HT-29 (cell line): ENCODE measurements at regions not wholly inside any gene's neighbourhood (a gene's known extent, or its start where the extent isn't known, plus 50 kb on each side); places are given as distances from the start of the nearest gene placed in this dataset.
A peak's percentile ranks its signal among the peaks of the same experiment; 100 is the strongest.
"Not testable (repeated sequence)": the region's sequence is repeated elsewhere in the genome, so short reads cannot be mapped to it uniquely, and the experiment has no call there.

ENCODE experiments used
- DNase-seq: peaks from one replicate; pipeline ENCODE4 v3.0.0-alpha.2; 2015; ENCODE audit warnings: low spot score

- no peak for DNase-seq
Observed at GRCh38 chr9:3773362-3774060, 247.7 kb upstream of the RFX3 start.

- DNase-seq = no peak
Observed at GRCh38 chr9:3769646-3770045, 243.8 kb upstream of the RFX3 start.

GRCh38 chr9:3768712-3769457 lies 243.1 kb upstream of the RFX3 start:
- no peak for DNase-seq

GRCh38 chr9:3768286-3768685 lies 242.5 kb upstream of the RFX3 start:
- DNase-seq = no peak

GRCh38 chr9:3762076-3762475 lies 236.3 kb upstream of the RFX3 start:
- no peak for DNase-seq

GRCh38 chr9:3760031-3760430 lies 234.2 kb upstream of the RFX3 start:
- peak; percentile 55 for DNase-seq

- DNase-seq = no peak
Observed at GRCh38 chr9:3758816-3759576, 233.2 kb upstream of the RFX3 start.

GRCh38 chr9:3756071-3756470 lies 230.3 kb upstream of the RFX3 start:
- no peak for DNase-seq

GRCh38 chr9:3751125-3751758 lies 225.4 kb upstream of the RFX3 start:
- DNase-seq = no peak

- DNase-seq = no peak
Observed at GRCh38 chr9:3750321-3750720, 224.5 kb upstream of the RFX3 start.

GRCh38 chr9:3746296-3747275 lies 220.8 kb upstream of the RFX3 start:
- peak; percentile 47 for DNase-seq

- no peak for DNase-seq
Observed at GRCh38 chr9:3743901-3744413, 218.2 kb upstream of the RFX3 start.

- DNase-seq = no peak
Observed at GRCh38 chr9:3742586-3742985, 216.8 kb upstream of the RFX3 start.

GRCh38 chr9:3741729-3742128 lies 215.9 kb upstream of the RFX3 start:
- no peak for DNase-seq

- DNase-seq = no peak
Observed at GRCh38 chr9:3740690-3741419, 215.1 kb upstream of the RFX3 start.

- DNase-seq = no peak
Observed at GRCh38 chr9:3736161-3736560, 210.4 kb upstream of the RFX3 start.

GRCh38 chr9:3735251-3735650 lies 209.4 kb upstream of the RFX3 start:
- DNase-seq = no peak

GRCh38 chr9:3733527-3734262 lies 207.9 kb upstream of the RFX3 start:
- DNase-seq = not testable (repeated sequence)

- DNase-seq = no peak
Observed at GRCh38 chr9:3733039-3733408, 207.2 kb upstream of the RFX3 start.
